ENCODE measurements at regions not wholly inside any gene's neighbourhood (a gene's known extent, or its start where the extent isn't known, plus 50 kb on each side); places are given as distances from the start of the nearest gene placed in this dataset.

DNA sequence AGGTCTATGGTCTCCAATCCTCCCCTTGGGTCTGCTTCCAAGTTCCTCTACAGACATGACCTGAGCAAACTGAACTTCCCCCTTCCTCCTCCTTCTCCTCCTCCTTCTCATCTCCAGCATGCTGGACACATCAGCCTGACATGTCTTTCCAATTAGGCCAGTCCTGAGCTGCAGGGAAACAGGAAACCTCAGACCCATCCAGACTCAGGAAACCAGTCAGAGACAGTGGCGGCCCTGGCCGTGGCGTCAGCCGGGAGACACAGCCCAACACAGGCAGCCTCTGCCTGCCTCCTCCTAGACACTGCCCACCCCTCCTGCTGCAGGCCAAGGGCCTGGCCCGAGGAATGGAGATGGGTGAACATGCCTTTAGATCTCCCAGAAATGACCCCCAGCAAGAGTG is 468.8 kb downstream of the BCL11B start:
- CTCF ChIA-PET, result no interaction called here
- DNase-seq (ENCODE audit: low read depth, low spot score), result no peak
- POLR2A ChIA-PET, result no interaction called here
- H3K4me3 ChIP-seq (ENCODE audit: low read depth, low read length), result no peak overlapping the region
- TF ChIP-seq, protein P1, sequence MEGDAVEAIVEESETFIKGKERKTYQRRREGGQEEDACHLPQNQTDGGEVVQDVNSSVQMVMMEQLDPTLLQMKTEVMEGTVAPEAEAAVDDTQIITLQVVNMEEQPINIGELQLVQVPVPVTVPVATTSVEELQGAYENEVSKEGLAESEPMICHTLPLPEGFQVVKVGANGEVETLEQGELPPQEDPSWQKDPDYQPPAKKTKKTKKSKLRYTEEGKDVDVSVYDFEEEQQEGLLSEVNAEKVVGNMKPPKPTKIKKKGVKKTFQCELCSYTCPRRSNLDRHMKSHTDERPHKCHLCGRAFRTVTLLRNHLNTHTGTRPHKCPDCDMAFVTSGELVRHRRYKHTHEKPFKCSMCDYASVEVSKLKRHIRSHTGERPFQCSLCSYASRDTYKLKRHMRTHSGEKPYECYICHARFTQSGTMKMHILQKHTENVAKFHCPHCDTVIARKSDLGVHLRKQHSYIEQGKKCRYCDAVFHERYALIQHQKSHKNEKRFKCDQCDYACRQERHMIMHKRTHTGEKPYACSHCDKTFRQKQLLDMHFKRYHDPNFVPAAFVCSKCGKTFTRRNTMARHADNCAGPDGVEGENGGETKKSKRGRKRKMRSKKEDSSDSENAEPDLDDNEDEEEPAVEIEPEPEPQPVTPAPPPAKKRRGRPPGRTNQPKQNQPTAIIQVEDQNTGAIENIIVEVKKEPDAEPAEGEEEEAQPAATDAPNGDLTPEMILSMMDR (IDR thresholded peaks at IDR 0.05; ENCODE audit: insufficient read depth, low read length, missing control alignments), result no peak

DNA sequence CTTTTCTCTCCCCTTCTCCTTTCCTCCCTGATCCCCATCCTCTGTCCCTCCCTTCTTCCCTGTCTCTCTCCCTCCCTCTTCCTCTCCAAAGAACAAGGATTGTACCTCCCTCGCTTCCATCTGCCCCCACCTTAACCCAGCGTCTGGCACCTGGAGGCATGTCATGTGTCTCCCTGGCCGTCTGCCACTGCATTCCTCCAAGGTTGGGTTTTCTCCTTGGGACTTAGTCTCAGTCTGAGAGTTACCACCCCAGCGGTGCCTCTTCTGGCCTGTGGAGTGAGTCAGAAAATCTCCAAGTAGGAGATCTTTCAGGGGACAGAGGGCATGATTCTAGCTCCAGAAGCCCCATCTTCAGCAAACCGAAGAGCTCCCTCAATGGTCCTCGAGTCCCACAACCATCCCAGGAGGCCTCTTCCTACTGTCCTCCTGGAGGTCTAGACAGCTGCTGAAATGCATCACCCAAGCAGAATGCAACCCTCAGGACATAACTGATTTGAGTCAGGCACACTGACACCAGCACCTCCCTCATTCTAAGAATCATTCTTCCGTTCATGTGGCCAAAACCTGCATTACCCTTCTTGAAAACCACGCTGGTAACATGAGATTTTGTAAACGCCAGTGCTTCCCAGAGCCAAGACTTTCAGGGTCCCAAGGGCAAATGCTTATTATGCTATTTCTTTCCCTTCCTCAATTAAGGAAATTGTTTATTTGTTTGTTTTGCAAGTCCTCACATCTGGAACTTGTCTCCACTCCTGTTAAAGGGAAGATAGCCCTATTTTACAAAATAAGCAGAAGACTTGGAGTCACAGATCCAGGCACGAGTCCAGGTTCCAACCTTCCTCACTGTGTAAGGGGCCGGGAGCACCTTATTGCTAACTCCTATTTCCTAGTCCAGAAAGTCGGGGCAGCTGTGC is 463.2 kb downstream of the BCL11B start:
- POLR2A ChIA-PET, result no interaction called here

DNA sequence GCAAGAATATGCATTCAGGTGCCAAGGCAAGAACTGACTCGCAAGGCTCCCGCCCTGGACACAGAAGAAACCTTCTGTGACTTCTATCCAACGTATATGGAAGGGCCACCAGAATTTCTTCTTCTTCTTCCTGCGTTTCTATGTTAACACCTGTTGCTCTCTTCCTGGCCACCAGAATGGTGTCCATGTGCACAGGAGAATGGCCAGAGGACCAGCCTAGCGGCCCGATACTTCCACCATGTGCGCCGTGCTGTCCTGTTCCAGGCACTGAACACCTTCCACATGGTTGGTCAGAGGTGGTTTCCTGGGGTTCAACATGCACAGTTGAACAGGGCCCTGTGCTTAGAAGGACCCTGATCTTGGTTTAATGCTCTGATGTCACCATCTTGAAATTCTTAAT is 455.8 kb downstream of the BCL11B start:
- TF ChIP-seq, protein P1 (IDR thresholded peaks at IDR 0.05; ENCODE audit: insufficient read depth, low read length, missing control alignments), result no peak
- POLR2A ChIA-PET, result no interaction called here
- DNase-seq (ENCODE audit: low read depth, low spot score), result no peak
- CTCF ChIA-PET, result no interaction called here
- no peak overlapping the region for H3K4me3 ChIP-seq (ENCODE audit: low read depth, low read length)

More for the DNA sequence above, 463.2 kb downstream of the BCL11B start:
- CTCF ChIA-PET, result no interaction called here
- H3K4me3 ChIP-seq (ENCODE audit: low read depth, low read length), result no peak overlapping the region
- no peak for DNase-seq (ENCODE audit: low read depth, low spot score)
- TF ChIP-seq, protein P1 (IDR thresholded peaks at IDR 0.05; ENCODE audit: insufficient read depth, low read length, missing control alignments), result no peak

- ChIA-PET CTCF (no interaction called here), POLR2A (no interaction called here)
- TF ChIP-seq, protein P1 (IDR thresholded peaks at IDR 0.05; ENCODE audit: insufficient read depth, low read length, missing control alignments), result no peak
- H3K4me3 ChIP-seq (ENCODE audit: low read depth, low read length), result no peak overlapping the region
- DNase-seq (ENCODE audit: low read depth, low spot score), result no peak
These were observed 455.3 kb downstream of the BCL11B start for GRCh38 chr14:98816720-98817119.

DNA sequence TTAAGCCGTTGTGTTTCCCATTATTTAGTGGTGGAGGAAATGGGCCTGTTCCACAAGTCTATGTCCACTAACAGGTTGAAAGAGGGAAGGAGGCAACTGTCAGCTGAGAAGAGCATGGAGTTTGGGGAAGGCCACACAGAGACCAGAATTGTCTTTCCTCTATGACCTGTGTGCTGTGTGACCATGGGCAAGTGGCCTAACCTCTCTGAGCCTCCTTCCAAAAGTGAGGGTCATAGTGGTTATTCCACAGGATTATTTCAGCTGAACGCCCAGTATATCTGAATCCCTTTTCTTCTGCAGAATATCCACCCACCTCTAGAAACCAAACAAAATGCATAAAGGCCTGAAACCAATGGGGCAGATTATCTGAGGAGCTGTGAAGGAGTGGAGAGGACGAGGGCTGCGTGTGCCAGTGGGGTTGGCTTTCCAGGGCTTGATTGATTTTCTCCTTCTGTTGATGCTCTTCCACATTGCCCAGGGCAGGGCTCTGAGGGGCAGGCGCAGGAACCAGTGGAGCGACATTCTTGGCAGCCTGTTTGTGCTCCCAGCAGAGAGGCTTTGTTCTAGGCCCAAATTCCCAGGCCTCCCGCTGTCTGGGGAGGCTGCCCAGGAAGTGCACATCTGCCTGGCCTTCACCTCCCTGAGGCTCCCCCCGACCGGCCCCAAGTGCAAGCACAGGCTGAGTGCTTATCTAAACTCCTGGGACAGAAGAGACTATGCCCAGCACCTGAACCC is 452.7 kb downstream of the BCL11B start:
- DNase-seq (ENCODE audit: low read depth, low spot score), result no peak
- TF ChIP-seq, protein P1 (IDR thresholded peaks at IDR 0.05; ENCODE audit: insufficient read depth, low read length, missing control alignments), result no peak
- POLR2A ChIA-PET, result no interaction called here
- no peak overlapping the region for H3K4me3 ChIP-seq (ENCODE audit: low read depth, low read length)
- CTCF ChIA-PET, result no interaction called here

DNA sequence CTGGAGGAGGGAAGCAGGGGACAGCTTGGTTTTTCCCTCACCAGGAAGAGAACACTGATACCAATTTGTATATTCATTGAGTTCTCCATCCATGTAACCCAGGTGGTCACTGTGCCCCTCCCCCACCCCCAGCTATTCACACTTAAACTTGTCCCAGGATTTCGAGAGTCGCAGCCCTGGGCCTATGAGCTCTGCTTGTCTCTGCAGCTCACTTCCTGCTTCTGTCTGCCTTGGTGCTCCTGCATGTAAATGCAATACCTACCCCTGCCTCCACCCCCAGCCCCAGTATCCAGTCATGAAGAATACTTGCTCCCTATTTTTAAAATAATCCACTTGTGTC is 452.2 kb downstream of the BCL11B start:
- no peak overlapping the region for H3K4me3 ChIP-seq (ENCODE audit: low read depth, low read length)
- no peak for DNase-seq (ENCODE audit: low read depth, low spot score)
- TF ChIP-seq, protein P1 (IDR thresholded peaks at IDR 0.05; ENCODE audit: insufficient read depth, low read length, missing control alignments), result no peak
- ChIA-PET CTCF (no interaction called here), POLR2A (no interaction called here)

Measured in AG04449 (cell line).